ENCODE measurements at regions not wholly inside any gene's neighbourhood (a gene's known extent, or its start where the extent isn't known, plus 50 kb on each side); places are given as distances from the start of the nearest gene placed in this dataset.

DNA sequence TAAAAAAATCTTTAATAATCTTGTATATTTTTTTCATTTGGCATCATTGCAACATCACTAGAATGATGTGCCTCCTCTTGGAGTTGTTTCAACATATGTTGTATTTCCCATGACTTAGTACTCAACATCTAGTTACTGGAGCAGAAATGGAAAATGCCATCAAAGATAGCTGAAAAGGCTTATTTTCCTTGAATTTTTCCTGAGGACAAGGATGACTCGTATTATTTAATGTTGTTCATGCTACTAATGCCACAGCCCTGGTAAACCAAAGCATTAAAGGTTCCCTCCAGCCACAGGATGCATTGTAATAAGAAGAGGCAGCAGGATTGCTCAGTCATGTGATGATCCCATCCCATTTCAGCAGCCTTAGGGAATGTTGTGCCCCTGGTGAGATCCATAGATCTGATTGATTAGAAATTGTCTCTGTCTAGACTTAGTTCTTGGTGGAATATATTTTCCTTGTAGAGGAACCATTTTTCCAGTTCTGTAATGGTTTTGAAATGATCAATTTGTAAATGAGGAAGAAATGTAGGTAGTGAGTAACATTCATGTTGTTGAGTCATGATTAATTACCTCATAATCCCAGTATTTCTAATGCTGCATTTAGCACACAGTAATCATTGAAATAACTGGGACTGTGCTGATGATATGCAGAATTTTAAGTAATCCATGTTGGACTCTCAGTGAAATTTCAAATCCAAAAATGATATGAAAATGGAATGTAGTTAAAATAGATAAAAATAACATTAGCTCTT lies 91.3 kb upstream of the SMIM30 start:
- no peaks in the 10 kb centered on the region for H3K27me3 ChIP-seq
- H3K4me1 ChIP-seq = no peaks in the 10 kb centered on the region
- intact Hi-C loops (cut with DNase I; ENCODE audit: low total_unique reads) = loop anchor here (2.0 kb wide), 1 partner anchor 31 kb away; no protein-coding TSS in a partner anchor
- H3K9me3 ChIP-seq = no peaks in the 10 kb centered on the region
- H3K4me3 ChIP-seq = no peak overlapping the region
- no peak overlapping the region for H3K27ac ChIP-seq
- no peaks in the 10 kb centered on the region for H3K36me3 ChIP-seq
- TF ChIP-seq POLR2A (IDR thresholded peaks at IDR 0.05) (no peak), POLR2AphosphoS5 (IDR thresholded peaks at IDR 0.05) (no peak)
- TF ChIP-seq, protein P1, sequence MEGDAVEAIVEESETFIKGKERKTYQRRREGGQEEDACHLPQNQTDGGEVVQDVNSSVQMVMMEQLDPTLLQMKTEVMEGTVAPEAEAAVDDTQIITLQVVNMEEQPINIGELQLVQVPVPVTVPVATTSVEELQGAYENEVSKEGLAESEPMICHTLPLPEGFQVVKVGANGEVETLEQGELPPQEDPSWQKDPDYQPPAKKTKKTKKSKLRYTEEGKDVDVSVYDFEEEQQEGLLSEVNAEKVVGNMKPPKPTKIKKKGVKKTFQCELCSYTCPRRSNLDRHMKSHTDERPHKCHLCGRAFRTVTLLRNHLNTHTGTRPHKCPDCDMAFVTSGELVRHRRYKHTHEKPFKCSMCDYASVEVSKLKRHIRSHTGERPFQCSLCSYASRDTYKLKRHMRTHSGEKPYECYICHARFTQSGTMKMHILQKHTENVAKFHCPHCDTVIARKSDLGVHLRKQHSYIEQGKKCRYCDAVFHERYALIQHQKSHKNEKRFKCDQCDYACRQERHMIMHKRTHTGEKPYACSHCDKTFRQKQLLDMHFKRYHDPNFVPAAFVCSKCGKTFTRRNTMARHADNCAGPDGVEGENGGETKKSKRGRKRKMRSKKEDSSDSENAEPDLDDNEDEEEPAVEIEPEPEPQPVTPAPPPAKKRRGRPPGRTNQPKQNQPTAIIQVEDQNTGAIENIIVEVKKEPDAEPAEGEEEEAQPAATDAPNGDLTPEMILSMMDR (IDR thresholded peaks at IDR 0.05) = no peak
- no peak for DNase-seq (ENCODE audit: low spot score in 2 of 2)

DNA sequence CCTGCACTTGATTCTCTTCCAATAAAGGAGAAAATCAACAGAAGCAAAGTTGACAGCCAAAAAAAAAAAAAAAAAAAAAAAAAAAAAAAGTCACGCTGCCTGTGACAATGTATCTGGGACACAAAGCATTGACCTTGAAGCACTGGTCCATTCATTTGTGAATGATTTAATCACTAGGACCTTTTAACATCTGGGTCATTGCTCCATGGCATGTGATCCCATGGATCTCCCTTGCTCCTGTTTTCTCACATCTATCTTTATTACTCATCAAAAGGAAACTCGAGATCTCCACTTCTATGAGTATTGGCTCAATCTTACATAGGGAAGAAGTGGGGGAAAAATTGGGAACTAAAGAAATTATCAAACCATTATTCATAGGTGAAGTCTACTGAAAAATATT lies 89.6 kb upstream of the SMIM30 start:
- intact Hi-C loops (cut with DNase I; ENCODE audit: low total_unique reads) = loop anchor here (2.0 kb wide), 1 partner anchor 29 kb away; no protein-coding TSS in a partner anchor
- H3K27me3 ChIP-seq = no peaks in the 10 kb centered on the region

DNA sequence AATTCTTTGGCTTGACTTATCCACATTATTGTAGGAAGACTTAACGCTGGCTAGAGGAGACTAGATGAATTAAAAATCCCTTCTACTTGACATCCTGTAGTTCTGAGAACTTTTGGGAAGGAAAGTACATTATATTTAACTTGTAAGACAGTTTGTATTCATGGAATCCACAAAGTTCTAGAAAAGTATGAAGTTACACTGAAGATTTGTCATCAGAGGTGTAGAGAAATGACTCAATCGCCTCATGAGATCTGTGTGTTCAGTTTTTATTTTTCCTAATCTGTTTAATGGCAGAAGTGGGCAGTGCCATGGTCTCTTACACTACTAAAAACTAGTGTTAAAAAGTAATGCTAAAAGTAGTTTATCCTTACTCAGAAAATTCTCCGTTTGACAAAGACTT lies 89.1 kb upstream of the SMIM30 start:
- no peak overlapping the region for H3K27ac ChIP-seq
- intact Hi-C loops (cut with DNase I; ENCODE audit: low total_unique reads) = no loop called here
- no peaks in the 10 kb centered on the region for H3K9me3 ChIP-seq
- no peaks in the 10 kb centered on the region for H3K4me1 ChIP-seq
- H3K4me3 ChIP-seq = no peak overlapping the region
- H3K36me3 ChIP-seq = no peaks in the 10 kb centered on the region
- TF ChIP-seq POLR2AphosphoS5 (IDR thresholded peaks at IDR 0.05) (no peak), POLR2A (IDR thresholded peaks at IDR 0.05) (no peak)
- TF ChIP-seq, protein P1 (IDR thresholded peaks at IDR 0.05) = no peak
- DNase-seq (ENCODE audit: low spot score in 2 of 2) = no peak
- H3K27me3 ChIP-seq = no peaks in the 10 kb centered on the region

More for the DNA sequence above, 89.6 kb upstream of the SMIM30 start:
- no peak for DNase-seq (ENCODE audit: low spot score in 2 of 2)
- TF ChIP-seq, protein P1 (IDR thresholded peaks at IDR 0.05) = no peak
- no peak for TF ChIP-seq POLR2AphosphoS5 (IDR thresholded peaks at IDR 0.05)
- no peak for TF ChIP-seq POLR2A (IDR thresholded peaks at IDR 0.05)
- Histone ChIP-seq H3K27ac (no peak overlapping the region), H3K4me1 (no peaks in the 10 kb centered on the region), H3K36me3 (no peaks in the 10 kb centered on the region), H3K4me3 (no peak overlapping the region), H3K9me3 (no peaks in the 10 kb centered on the region)

DNA sequence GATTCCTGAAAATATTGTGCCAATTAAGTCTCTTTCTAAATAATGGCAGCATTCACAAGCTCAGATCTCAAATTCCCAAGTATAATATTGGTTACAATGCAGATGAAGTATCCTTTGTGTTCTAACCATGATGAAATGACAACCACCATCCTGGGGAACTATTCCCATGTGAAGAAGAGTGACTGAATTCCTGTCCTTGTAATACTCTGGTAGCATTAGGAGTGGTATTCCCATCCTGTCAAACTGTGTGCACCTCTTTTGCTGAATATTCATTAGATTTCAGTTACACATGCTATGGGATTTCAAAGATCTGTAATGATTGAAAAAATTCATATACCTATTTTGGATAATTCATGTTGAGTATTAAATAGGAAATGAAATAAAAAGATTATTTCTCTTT lies 86.1 kb upstream of the SMIM30 start:
- Histone ChIP-seq H3K27ac (no peak overlapping the region), H3K9me3 (no peaks in the 10 kb centered on the region), H3K36me3 (no peaks in the 10 kb centered on the region), H3K4me1 (no peaks in the 10 kb centered on the region), H3K27me3 (no peaks in the 10 kb centered on the region), H3K4me3 (no peak overlapping the region)
- TF ChIP-seq POLR2AphosphoS5 (IDR thresholded peaks at IDR 0.05) (no peak), POLR2A (IDR thresholded peaks at IDR 0.05) (no peak)
- TF ChIP-seq, protein P1 (IDR thresholded peaks at IDR 0.05) = no peak
- no peak for DNase-seq (ENCODE audit: low spot score in 2 of 2)
- intact Hi-C loops (cut with DNase I; ENCODE audit: low total_unique reads) = no loop called here

DNA sequence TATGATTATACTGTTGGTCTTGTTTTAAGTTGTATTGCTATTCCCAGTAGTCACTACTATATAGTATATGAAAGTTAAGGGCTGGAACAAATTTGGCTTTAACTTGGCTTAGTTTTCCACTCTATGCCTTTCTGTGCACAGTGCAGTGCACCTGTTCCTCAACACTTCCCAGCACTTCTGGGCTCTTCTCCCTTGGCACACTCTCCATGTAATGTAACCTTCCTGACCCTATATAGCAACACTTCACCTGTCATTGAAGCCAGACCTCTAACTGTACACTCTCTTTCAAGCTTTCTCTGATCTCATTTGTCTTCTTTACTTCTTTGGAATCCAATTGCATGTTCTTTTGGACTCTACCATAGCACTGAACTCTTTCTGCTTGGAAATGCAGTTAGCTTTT lies 83.9 kb upstream of the SMIM30 start:
- no peak for TF ChIP-seq POLR2AphosphoS5 (IDR thresholded peaks at IDR 0.05)
- TF ChIP-seq, protein P1 (IDR thresholded peaks at IDR 0.05) = no peak
- TF ChIP-seq POLR2A (IDR thresholded peaks at IDR 0.05) = no peak
- Histone ChIP-seq H3K27me3 (no peaks in the 10 kb centered on the region), H3K4me1 (no peaks in the 10 kb centered on the region), H3K9me3 (no peaks in the 10 kb centered on the region), H3K36me3 (no peaks in the 10 kb centered on the region), H3K4me3 (no peak overlapping the region), H3K27ac (no peak overlapping the region)
- no peak for DNase-seq (ENCODE audit: low spot score in 2 of 2)
- intact Hi-C loops (cut with DNase I; ENCODE audit: low total_unique reads) = no loop called here

All from breast epithelium (tissue), 4 donors.